ENCODE measurements at regions not wholly inside any gene's neighbourhood (a gene's known extent, or its start where the extent isn't known, plus 50 kb on each side); places are given as distances from the start of the nearest gene placed in this dataset.

DNA sequence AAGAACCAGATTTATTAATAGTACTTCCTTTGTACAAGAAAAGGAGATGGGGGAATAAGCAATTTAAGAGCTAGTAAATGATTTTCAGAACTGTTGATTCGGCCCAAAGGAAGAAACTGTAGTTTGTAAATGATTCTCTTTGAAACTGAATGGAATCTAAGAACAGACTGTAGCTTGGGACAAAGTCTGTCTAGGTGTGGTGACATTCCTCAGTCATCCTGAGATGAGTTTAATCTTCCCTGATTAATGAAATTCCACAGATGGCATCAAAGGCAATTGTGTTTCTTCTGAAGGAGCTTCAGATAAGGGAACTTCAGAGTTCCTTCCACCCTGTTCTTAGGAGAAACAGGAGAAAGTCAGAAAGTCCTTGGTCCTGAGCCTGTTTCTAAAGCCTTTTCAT is 2095.9 kb downstream of the LRRC4C start (continued):
- TF ChIP-seq, protein P1, sequence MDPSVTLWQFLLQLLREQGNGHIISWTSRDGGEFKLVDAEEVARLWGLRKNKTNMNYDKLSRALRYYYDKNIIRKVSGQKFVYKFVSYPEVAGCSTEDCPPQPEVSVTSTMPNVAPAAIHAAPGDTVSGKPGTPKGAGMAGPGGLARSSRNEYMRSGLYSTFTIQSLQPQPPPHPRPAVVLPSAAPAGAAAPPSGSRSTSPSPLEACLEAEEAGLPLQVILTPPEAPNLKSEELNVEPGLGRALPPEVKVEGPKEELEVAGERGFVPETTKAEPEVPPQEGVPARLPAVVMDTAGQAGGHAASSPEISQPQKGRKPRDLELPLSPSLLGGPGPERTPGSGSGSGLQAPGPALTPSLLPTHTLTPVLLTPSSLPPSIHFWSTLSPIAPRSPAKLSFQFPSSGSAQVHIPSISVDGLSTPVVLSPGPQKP (IDR thresholded peaks at IDR 0.05; ENCODE audit: low read depth, low read length): no peak
- TF ChIP-seq TP53 (CRISPR knock-in tag; IDR thresholded peaks at IDR 0.05): no peak
- TF ChIP-seq ZSCAN20 (CRISPR knock-in tag; IDR thresholded peaks at IDR 0.05): no peak
- no peak for TF ChIP-seq CBX8 (IDR thresholded peaks at IDR 0.05)

DNA sequence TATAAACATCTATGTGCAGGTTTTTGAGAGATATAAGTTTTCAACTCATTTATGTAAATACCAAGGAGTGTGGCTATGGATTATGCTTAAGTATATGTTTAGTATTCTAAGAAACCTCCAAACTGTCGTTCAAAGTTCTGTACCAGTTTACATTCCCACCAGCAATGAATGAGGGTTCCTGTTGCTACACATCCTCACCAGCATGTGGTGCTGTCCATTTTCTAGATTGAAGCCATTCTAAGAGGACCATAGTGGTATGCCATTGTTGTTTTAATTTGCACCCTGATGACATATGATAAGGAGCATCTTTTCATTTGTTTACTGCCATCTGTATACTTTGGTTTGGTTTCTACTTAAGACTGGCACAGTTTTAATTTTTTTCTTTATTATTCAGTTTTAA is 2097.9 kb downstream of the LRRC4C start:
- 0% methylated on average over 1 of the region's 1 CpG for WGBS (ENCODE audit: missing lambda C conversion rate)
- Histone ChIP-seq H3K4me2 (no peak overlapping the region), H3K27ac (no peak overlapping the region), H3K4me3 (no peak overlapping the region), H3K4me1 (no peaks in the 10 kb centered on the region), H3K9me3 (no peaks in the 10 kb centered on the region; the same call in 2 of the 3 replicates)
- TF ChIP-seq GATA3 (IDR thresholded peaks at IDR 0.05; ENCODE audit: borderline replicate concordance): no peak
- no peak for TF ChIP-seq EHF (CRISPR knock-in tag; IDR thresholded peaks at IDR 0.05)
- TF ChIP-seq HEYL (CRISPR knock-in tag; IDR thresholded peaks at IDR 0.05): no peak
- TF ChIP-seq TP53 (CRISPR knock-in tag; IDR thresholded peaks at IDR 0.05): no peak
- no peak for TF ChIP-seq BHLHE40 (IDR thresholded peaks at IDR 0.05; ENCODE audit: low read depth, low read length)
- no peak for TF ChIP-seq RNF2 (IDR thresholded peaks at IDR 0.05; ENCODE audit: borderline replicate concordance, low read depth)
- TF ChIP-seq PHF8 (IDR thresholded peaks at IDR 0.05; ENCODE audit: borderline replicate concordance, low read depth): no peak
- TF ChIP-seq MYC (IDR thresholded peaks at IDR 0.05; ENCODE audit: borderline replicate concordance, low read length): no peak
- no peak for TF ChIP-seq MAZ (IDR thresholded peaks at IDR 0.05; ENCODE audit: borderline replicate concordance, low read depth, low read length)
- TF ChIP-seq, protein P1 (IDR thresholded peaks at IDR 0.05; ENCODE audit: low read depth, low read length): no peak
- no peak for FAIRE-seq
- DNase-seq (ENCODE audit: low read depth in 1 of 2, low spot score in 1 of 2): no peak
- POLR2A ChIA-PET: no interaction called here
- no peak for ATAC-seq
- CTCF ChIA-PET: no interaction called here

DNA sequence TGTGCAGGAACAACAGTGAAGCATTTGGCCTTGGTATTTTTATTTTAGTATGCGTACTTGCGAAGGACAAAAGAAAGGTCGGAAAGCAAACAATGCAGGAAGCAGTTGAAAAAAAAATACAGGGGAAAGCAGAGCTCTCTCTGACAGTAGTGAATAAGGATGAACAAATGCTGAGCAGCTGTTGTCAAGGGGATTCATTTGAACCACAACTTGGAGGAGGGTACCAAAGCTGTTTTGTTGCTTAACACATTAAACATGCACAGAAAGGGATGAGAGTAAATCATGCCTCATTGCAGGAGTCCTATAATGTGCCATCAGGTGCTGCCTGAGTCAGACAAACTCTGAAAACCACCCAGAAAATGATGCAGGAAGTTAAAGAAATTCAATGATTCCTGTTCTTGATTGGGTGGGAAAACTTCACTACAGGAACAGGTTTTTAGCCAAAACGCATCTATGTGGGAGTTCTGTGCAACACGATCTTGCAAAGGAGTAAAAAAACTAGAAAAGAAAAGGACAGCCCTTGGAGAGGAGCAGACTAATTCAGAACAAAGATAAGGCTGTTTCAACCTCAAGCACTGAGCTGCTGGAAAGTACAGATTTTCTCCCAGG is 2113.5 kb downstream of the LRRC4C start:
- TF ChIP-seq CHD2 (IDR thresholded peaks at IDR 0.05; ENCODE audit: low read length, partially characterized antibody) (no peak), HOXA7 (CRISPR knock-in tag; IDR thresholded peaks at IDR 0.05) (no peak), TFCP2L1 (CRISPR knock-in tag; IDR thresholded peaks at IDR 0.05) (no peak), JUNB (IDR thresholded peaks at IDR 0.05) (no peak), FOSB (CRISPR knock-in tag; IDR thresholded peaks at IDR 0.05) (no peak)
- TF ChIP-seq, protein P2, sequence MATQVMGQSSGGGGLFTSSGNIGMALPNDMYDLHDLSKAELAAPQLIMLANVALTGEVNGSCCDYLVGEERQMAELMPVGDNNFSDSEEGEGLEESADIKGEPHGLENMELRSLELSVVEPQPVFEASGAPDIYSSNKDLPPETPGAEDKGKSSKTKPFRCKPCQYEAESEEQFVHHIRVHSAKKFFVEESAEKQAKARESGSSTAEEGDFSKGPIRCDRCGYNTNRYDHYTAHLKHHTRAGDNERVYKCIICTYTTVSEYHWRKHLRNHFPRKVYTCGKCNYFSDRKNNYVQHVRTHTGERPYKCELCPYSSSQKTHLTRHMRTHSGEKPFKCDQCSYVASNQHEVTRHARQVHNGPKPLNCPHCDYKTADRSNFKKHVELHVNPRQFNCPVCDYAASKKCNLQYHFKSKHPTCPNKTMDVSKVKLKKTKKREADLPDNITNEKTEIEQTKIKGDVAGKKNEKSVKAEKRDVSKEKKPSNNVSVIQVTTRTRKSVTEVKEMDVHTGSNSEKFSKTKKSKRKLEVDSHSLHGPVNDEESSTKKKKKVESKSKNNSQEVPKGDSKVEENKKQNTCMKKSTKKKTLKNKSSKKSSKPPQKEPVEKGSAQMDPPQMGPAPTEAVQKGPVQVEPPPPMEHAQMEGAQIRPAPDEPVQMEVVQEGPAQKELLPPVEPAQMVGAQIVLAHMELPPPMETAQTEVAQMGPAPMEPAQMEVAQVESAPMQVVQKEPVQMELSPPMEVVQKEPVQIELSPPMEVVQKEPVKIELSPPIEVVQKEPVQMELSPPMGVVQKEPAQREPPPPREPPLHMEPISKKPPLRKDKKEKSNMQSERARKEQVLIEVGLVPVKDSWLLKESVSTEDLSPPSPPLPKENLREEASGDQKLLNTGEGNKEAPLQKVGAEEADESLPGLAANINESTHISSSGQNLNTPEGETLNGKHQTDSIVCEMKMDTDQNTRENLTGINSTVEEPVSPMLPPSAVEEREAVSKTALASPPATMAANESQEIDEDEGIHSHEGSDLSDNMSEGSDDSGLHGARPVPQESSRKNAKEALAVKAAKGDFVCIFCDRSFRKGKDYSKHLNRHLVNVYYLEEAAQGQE (IDR thresholded peaks at IDR 0.05): no peak
- TF ChIP-seq, protein P1 (IDR thresholded peaks at IDR 0.05; ENCODE audit: low read depth, low read length): no peak
- no peaks in the 10 kb centered on the region for H3K9me3 ChIP-seq
- DNase-seq (ENCODE audit: low read depth in 1 of 2, low spot score in 1 of 2): no peak
- ChIA-PET POLR2A (no interaction called here), CTCF (no interaction called here)
- no peaks in the 10 kb centered on the region for H3K4me1 ChIP-seq
- WGBS (ENCODE audit: missing lambda C conversion rate): 41% methylated on average over 5 of the region's 5 CpGs
- H3K4me2 ChIP-seq: no peak overlapping the region
- no peak overlapping the region for H3K27ac ChIP-seq
- FAIRE-seq: no peak
- H3K4me3 ChIP-seq: no peak overlapping the region
- no peak for ATAC-seq
